Keratinocyte (primary cell): ENCODE measurements at regions not wholly inside any gene's neighbourhood (a gene's known extent, or its start where the extent isn't known, plus 50 kb on each side); places are given as distances from the start of the nearest gene placed in this dataset.

ENCODE experiments used
- EZH2 ChIP-seq: IDR thresholded peaks from one replicate; pipeline ENCODE4 v1.6.1; 2012; ENCODE audit warnings: inconsistent platforms, mild to moderate bottlenecking, low read length, moderate library complexity
- TF ChIP-seq, protein P1 (sequence below), 3 experiments: IDR thresholded peaks in 1 of 3; conservative IDR thresholded peaks in 1 of 3; optimal IDR thresholded peaks in 1 of 3; 2 replicates in 2 of 3; 3 replicates in 1 of 3; pipeline versions ENCODE3 to v1.5.1; 2011; ENCODE audit warnings: low read length in 3 of 3, mild to moderate bottlenecking in 3 of 3, moderate library complexity in 2 of 3, control low read depth in 1 of 3, inconsistent platforms in 1 of 3; ENCODE audit not compliant: insufficient read depth in 2 of 3; ENCODE audit errors: extremely low read depth in 1 of 3

DNA sequence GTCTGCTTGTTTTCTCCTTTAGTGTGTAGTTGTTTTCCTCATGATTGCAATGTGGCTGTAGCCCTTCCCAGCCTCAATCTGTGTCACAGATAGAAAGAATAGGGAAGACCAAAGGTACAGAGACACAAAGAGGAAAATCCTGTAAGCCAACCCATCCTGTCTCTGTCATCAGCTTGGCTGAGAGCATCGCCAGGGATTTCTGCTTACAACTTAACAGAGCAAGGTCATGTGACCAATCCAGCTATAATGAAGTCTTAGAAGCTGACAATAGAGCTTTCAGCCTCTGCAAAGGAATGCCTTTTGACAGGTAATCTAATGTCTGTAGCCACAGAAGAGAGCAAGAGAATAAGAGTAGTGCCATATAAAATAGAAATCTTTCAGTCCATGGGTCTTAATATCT, 1598.0 kb upstream of the AGA start:
- TF ChIP-seq, protein P1, sequence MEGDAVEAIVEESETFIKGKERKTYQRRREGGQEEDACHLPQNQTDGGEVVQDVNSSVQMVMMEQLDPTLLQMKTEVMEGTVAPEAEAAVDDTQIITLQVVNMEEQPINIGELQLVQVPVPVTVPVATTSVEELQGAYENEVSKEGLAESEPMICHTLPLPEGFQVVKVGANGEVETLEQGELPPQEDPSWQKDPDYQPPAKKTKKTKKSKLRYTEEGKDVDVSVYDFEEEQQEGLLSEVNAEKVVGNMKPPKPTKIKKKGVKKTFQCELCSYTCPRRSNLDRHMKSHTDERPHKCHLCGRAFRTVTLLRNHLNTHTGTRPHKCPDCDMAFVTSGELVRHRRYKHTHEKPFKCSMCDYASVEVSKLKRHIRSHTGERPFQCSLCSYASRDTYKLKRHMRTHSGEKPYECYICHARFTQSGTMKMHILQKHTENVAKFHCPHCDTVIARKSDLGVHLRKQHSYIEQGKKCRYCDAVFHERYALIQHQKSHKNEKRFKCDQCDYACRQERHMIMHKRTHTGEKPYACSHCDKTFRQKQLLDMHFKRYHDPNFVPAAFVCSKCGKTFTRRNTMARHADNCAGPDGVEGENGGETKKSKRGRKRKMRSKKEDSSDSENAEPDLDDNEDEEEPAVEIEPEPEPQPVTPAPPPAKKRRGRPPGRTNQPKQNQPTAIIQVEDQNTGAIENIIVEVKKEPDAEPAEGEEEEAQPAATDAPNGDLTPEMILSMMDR (optimal IDR thresholded peaks at IDR 0.05 in 1 of 3, IDR thresholded peaks at IDR 0.05 in 1 of 3, conservative IDR thresholded peaks at IDR 0.05 in 1 of 3; ENCODE audit: extremely low read depth in 1 of 3, insufficient read depth in 2 of 3, low read length in 3 of 3) = no peak
- TF ChIP-seq EZH2 = no peak
